Spleen (tissue), 11 donors: ENCODE measurements at regions not wholly inside any gene's neighbourhood (a gene's known extent, or its start where the extent isn't known, plus 50 kb on each side); places are given as distances from the start of the nearest gene placed in this dataset.

ENCODE experiments used
- DNase-seq: peaks from one replicate; pipeline ENCODE4 v3.0.0-alpha.2; 2020
- H3K27ac ChIP-seq, 8 donors: fragments of 200-600 bp; sonication (generic) in 7 of 8; 1 replicate in 4 of 8; 2 replicates in 4 of 8; pipeline versions ENCODE4 v1.5.0 to v1.8.0; 2016 to 2021; ENCODE audit warnings: inconsistent platforms in 4 of 8, mild to moderate bottlenecking in 4 of 8, moderate library complexity in 1 of 8
- H3K27me3 ChIP-seq, 7 donors: fragments of 200-600 bp; sonication (generic) in 6 of 7; replicated peaks in 1 of 7; 1 replicate in 4 of 7; 2 replicates in 3 of 7; pipeline versions ENCODE4 v1.5.0 to v1.8.0; 2016 to 2021; ENCODE audit warnings: inconsistent platforms in 3 of 7, mild to moderate bottlenecking in 1 of 7
- H3K36me3 ChIP-seq, 6 donors: fragments of 200-600 bp; sonication (generic) in 5 of 6; 1 replicate in 4 of 6; 2 replicates in 2 of 6; pipeline versions ENCODE4 v1.5.0 to v1.8.0; 2016 to 2021; ENCODE audit warnings: inconsistent platforms in 2 of 6
- H3K4me1 ChIP-seq, 6 donors: fragments of 200-600 bp; sonication (generic) in 5 of 6; 1 replicate in 3 of 6; 2 replicates in 3 of 6; pipeline versions ENCODE4 v1.5.0 to v1.8.0; 2016 to 2021; ENCODE audit warnings: inconsistent platforms in 3 of 6
- H3K4me3 ChIP-seq, 8 donors: fragments of 200-600 bp; sonication (generic) in 7 of 8; 1 replicate in 4 of 8; 2 replicates in 4 of 8; pipeline versions ENCODE4 v1.5.0 to v1.8.0; 2016 to 2021; ENCODE audit warnings: inconsistent platforms in 4 of 8, mild to moderate bottlenecking in 4 of 8, moderate library complexity in 2 of 8
- H3K9me3 ChIP-seq, 8 donors: fragments of 200-600 bp; sonication (generic) in 7 of 8; 1 replicate in 4 of 8; 2 replicates in 4 of 8; pipeline versions ENCODE4 v1.5.0 to v1.8.0; 2016 to 2021; ENCODE audit warnings: inconsistent platforms in 4 of 8
- POLR2A ChIP-seq, 3 donors: fragments of 450-650 bp; IDR thresholded peaks; one replicate each; pipeline ENCODE4 v1.5.1; 2017; ENCODE audit warnings: antibody characterized with exemption in 3 of 3, mild to moderate bottlenecking in 1 of 3
- POLR2AphosphoS5 ChIP-seq, 3 donors: sonication (generic); formaldehyde crosslinking; IDR thresholded peaks; one replicate each; pipeline ENCODE4 v1.5.1; 2017; ENCODE audit warnings: antibody characterized with exemption in 3 of 3
- WGBS, 5 donors: extraction: QIAGEN DNeasy Blood & Tissue Kit in 3 of 5; methylation state at CpG; one replicate each; pipeline versions ENCODE4 v1.1.5 to v1.1.7; 2013 to 2018; 5-methylcytosine and 5-hydroxymethylcytosine counted together
- intact Hi-C: fragments of 100-400 bp; cut with DNase I; formaldehyde crosslinking; loops from one replicate; pipeline ENCODE4 v1.15.0; 2023; ENCODE audit warnings: low total_unique reads
- TF ChIP-seq, protein P1 (sequence below), 11 experiments: fragments of 200-600 bp in 7 of 11; fragments of 450-650 bp in 4 of 11; sonication (generic) in 4 of 11; IDR thresholded peaks in 8 of 11; conservative IDR thresholded peaks in 3 of 11; 1 replicate in 7 of 11; 2 replicates in 4 of 11; pipeline versions ENCODE4 v1.4.0 to v1.8.0; 2016 to 2021; ENCODE audit warnings: antibody characterized with exemption in 11 of 11, inconsistent platforms in 4 of 11, mild to moderate bottlenecking in 1 of 11
- donor health status: healthy with polysubstance abuse.
- donor health status: DM: no; HTN: no; CAD: no; lungs with moderate emphysema.
- donor health status: DM: no; HTN: no; CAD: no.
- donor health status: Bipolar disorder and iron deficiency.
- donor health status: healthy.
- donor health status: DM: no; HTN: no; CAD: no.
- donor health status: DM: yes; HTN: yes; CAD: no.

DNA sequence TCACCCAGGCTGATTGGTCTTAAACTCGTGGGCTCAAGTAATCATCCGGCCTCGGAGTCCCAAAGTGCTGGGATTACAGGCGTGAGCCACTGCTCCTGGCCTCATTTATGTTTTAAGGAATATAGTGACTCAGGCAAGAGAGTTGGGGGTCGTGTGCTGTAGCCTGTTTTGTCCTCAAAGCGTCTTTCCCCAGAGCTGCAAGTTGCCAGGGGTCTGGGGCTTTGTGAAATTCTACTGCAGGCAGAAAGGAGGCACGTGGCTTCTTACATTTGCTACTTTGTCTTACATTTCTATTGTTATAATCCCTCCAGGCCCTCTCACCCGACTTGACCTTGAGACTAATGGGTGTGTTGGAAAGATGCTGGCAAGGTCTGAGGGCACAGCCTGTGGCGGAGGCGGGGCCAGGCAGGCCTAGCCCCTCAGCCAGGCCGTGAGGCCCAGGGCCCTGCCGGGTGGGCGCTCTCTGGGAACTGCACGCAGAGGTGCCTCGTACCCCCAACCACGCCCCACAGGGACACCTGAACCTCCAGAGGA is 85.8 kb upstream of the NDUFV2 start:
- no peak for DNase-seq
- Histone ChIP-seq H3K27me3 (peaks cover 0 to 10% (median 0%) of the 10 kb centered on the region in 7 donors), H3K4me3 (peak overlapping the region in 5 of 8 donors; percentile 20 to 58 (median 29)), H3K4me1 (peaks cover 0 to 17% (median 7%) of the 10 kb centered on the region in 6 donors), H3K36me3 (no peaks in the 10 kb centered on the region), H3K27ac (peak overlapping the region in 2 of 8 donors; percentile 21 to 22), H3K9me3 (peaks cover 0 to 7% (median 0%) of the 10 kb centered on the region in 8 donors)
- TF ChIP-seq POLR2AphosphoS5 (IDR thresholded peaks at IDR 0.05) (no peak), POLR2A (IDR thresholded peaks at IDR 0.05) (no peak)
- TF ChIP-seq, protein P1, sequence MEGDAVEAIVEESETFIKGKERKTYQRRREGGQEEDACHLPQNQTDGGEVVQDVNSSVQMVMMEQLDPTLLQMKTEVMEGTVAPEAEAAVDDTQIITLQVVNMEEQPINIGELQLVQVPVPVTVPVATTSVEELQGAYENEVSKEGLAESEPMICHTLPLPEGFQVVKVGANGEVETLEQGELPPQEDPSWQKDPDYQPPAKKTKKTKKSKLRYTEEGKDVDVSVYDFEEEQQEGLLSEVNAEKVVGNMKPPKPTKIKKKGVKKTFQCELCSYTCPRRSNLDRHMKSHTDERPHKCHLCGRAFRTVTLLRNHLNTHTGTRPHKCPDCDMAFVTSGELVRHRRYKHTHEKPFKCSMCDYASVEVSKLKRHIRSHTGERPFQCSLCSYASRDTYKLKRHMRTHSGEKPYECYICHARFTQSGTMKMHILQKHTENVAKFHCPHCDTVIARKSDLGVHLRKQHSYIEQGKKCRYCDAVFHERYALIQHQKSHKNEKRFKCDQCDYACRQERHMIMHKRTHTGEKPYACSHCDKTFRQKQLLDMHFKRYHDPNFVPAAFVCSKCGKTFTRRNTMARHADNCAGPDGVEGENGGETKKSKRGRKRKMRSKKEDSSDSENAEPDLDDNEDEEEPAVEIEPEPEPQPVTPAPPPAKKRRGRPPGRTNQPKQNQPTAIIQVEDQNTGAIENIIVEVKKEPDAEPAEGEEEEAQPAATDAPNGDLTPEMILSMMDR (IDR thresholded peaks at IDR 0.05 in 8 of 11, conservative IDR thresholded peaks at IDR 0.05 in 3 of 11) = no peak
- 60 to 68% (median 63%) methylated on average over 12 to 16 of the region's 16 CpGs for WGBS, 5 donors
- intact Hi-C loops = no loop called here

DNA sequence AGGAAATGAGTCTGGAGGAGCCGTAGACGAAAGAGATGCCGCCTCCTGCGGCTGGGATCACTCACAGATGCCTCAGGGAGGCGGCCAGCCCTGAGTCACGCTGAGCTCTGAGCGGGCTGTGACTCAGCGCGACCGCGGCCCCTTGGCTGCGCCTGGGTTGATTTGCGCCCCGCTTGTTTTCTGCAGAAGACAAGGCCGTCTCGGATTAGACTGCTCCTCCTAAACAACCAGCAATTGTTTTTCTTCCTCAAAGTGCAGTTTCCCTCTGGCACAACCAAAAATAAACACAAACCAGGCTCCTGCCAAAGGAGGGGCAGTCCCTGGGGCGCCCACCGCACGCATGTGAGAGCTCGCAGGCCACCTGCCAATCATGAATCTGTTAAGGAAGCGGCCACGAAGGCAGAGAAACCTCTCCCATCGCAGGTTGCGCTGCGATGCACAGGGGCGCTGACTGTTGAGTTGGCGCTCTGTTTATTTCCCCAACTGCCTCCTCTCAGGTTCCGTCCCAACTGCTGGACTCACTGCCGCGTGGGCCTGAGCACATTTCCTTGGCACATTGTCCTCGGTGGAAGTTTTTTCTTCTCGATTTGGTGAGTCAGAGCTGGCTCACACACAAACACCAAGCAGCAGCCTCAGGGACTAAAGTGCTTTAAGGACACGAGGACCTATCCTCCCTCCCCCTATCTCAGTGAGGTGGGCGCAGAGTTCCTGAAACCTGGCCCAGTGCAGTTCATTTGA is 85.2 kb upstream of the NDUFV2 start:
- DNase-seq = peak; percentile 77

DNA sequence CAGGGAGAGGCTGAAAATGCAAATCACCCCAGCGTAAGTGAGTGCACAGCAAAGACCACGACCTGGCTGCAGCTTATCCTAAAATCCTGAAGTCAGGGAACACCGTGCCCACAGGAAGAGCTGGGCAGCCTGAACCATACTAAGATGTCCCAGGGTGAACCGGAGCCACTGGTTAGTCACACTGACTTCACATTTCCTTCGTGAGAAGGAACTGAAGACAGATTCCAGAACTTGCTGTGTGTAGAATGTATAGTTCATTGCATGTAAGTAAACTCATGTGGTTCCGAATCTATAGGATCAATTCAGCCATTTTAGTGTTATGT is 84.6 kb upstream of the NDUFV2 start:
- DNase-seq = no peak
- Histone ChIP-seq H3K27me3 (peaks cover 0 to 10% (median 0%) of the 10 kb centered on the region in 7 donors), H3K4me1 (peaks cover 0 to 17% (median 7%) of the 10 kb centered on the region in 6 donors), H3K9me3 (peaks cover 0 to 7% (median 0%) of the 10 kb centered on the region in 8 donors), H3K27ac (peak overlapping the region in 3 of 8 donors; percentile 21 to 31 (median 22)), H3K36me3 (no peaks in the 10 kb centered on the region), H3K4me3 (peak overlapping the region in 1 of 8 donors; percentile 58)
- TF ChIP-seq POLR2AphosphoS5 (IDR thresholded peaks at IDR 0.05) = no peak
- TF ChIP-seq, protein P1 (IDR thresholded peaks at IDR 0.05 in 8 of 11, conservative IDR thresholded peaks at IDR 0.05 in 3 of 11) = no peak
- WGBS, 5 donors = 52 to 75% (median 57%) methylated on average over 6 of the region's 6 CpGs
- intact Hi-C loops = no loop called here

More for the DNA sequence above, 85.2 kb upstream of the NDUFV2 start:
- H3K27ac ChIP-seq = peak overlapping the region in 3 of 8 donors; percentile 21 to 31 (median 22)
- intact Hi-C loops = no loop called here
- peaks cover 0 to 10% (median 0%) of the 10 kb centered on the region in 7 donors for H3K27me3 ChIP-seq
- peaks cover 0 to 7% (median 0%) of the 10 kb centered on the region in 8 donors for H3K9me3 ChIP-seq
- peak overlapping the region in 6 of 8 donors; percentile 20 to 58 (median 26) for H3K4me3 ChIP-seq
- H3K36me3 ChIP-seq = no peaks in the 10 kb centered on the region
- TF ChIP-seq, protein P1 (IDR thresholded peaks at IDR 0.05 in 8 of 11, conservative IDR thresholded peaks at IDR 0.05 in 3 of 11) = no peak
- TF ChIP-seq POLR2AphosphoS5 (IDR thresholded peaks at IDR 0.05) (peak in 2 of 3 donors; percentile 14 to 19), POLR2A (IDR thresholded peaks at IDR 0.05) (no peak)
- 15 to 40% (median 20%) methylated on average over 18 to 34 of the region's 34 CpGs for WGBS, 5 donors
- peaks cover 0 to 17% (median 7%) of the 10 kb centered on the region in 6 donors for H3K4me1 ChIP-seq

DNA sequence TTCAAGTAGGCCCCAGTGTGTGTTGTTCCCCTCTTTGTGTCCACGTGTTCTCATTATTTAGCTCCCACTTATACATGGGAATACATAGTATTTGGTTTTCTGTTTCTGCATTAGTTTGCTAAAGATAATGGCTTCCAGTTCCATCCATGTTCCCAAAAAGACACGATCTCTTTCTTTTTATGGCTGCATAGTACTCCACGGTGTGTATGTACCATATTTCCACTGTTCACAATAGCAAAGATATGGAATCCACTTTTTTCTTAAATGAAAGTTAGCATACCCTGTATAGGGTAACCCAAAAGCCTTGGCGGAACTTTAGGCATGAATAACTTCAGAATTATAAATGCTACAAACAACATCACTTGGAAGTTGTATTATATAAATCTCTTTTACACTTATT is 83.4 kb upstream of the NDUFV2 start:
- WGBS, 5 donors = 95 to 97% (median 96%) methylated on average over 4 of the region's 4 CpGs
- no peak for DNase-seq

More for the DNA sequence above, 83.4 kb upstream of the NDUFV2 start:
- peaks cover 0 to 7% (median 0%) of the 10 kb centered on the region in 8 donors for H3K9me3 ChIP-seq
- H3K4me1 ChIP-seq = peaks cover 0 to 17% (median 7%) of the 10 kb centered on the region in 6 donors
- intact Hi-C loops = no loop called here
- H3K27me3 ChIP-seq = peaks cover 0 to 10% (median 0%) of the 10 kb centered on the region in 7 donors
- no peak overlapping the region for H3K4me3 ChIP-seq
- H3K36me3 ChIP-seq = no peaks in the 10 kb centered on the region
- TF ChIP-seq POLR2A (IDR thresholded peaks at IDR 0.05) = no peak
- TF ChIP-seq, protein P1 (IDR thresholded peaks at IDR 0.05 in 8 of 11, conservative IDR thresholded peaks at IDR 0.05 in 3 of 11) = no peak
- TF ChIP-seq POLR2AphosphoS5 (IDR thresholded peaks at IDR 0.05) = no peak
- H3K27ac ChIP-seq = no peak overlapping the region
